ENCODE measurements at regions not wholly inside any gene's neighbourhood (a gene's known extent, or its start where the extent isn't known, plus 50 kb on each side); places are given as distances from the start of the nearest gene placed in this dataset.
A peak's percentile ranks its signal among the peaks of the same experiment; 100 is the strongest.

DNA sequence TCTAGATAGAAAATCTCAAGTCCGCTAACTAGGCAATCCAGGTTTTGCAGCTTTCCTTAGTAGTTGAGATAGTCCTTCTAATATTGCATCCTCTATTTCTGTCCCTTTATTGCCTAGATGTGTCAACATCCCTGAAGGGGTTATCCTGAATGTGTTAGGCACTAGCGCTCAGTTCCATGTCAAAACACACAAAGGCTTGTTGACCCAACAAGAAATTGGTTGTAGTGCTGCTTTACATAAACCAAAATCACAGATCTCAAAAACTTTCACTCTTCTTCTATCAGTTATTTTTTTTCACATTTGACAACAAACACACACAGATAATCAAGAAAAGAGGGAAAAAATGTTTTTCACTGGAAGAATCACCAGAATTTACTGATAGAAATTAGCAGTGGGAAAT is 51.4 kb upstream of the SOX2 start:
- DNase-seq (ENCODE audit: low read depth in 2 of 2) = no peak

GRCh38 chr3:181637456-181637855 is 74.3 kb upstream of the SOX2 start:
- DNase-seq (ENCODE audit: low read depth in 2 of 2) = no peak

DNA sequence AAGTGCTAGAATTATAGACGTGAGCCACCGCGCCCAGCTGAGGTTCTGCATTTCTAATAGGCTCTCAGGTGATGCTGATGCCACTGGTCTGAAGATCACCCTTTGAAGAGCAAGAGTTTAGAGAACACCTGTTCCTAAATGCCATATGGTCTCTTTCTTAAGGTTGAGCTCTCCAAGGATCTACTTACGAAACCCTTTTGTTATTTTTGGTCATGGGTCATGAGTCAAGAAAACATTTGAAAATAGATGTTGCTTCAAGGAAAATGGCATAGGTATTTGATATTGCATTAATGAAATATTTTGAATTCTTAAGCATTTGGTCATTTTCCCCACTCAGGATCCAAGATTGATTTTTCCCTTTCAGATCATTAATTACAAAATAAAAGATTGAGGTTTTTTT is 74.7 kb upstream of the SOX2 start:
- no peak for DNase-seq (ENCODE audit: low read depth in 2 of 2)

DNA sequence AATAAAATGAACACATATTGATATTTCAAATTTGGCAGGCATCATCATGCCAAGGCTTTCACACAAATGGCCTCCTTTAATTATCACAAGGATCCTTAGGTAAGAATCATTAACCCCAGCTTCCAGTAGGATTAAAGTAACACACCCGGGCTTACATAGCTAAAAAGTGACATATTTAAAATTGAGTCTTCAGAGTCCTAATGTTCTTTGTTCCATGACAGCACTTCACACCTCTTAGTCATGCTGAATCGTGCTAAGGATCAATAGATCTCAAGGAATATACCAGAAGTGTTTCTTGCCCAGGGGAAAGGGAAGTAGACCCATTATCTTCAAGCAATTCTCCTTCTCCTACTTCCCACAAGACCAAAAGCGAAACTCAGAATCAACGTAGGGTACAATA is 76.6 kb upstream of the SOX2 start:
- no peak for DNase-seq (ENCODE audit: low read depth in 2 of 2)

DNA sequence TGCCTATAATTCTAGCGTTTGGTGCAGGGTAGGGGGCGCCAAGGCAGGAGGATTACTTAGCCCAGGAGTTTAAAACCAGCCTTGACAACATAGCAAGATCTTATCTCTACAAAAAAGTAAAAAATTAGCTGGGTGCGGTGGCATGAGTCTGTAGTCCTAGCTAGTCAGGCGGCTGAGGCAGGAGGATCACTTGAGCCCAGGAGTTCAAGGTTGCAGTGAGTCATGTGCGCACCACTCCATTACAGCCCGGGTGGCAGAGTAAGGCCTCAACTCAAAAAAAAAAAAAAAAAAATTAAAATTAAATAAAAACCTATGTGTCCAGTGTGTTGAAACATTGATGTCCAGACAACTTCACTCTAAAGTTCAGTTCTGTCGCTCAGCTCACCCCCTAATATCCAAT is 78.2 kb upstream of the SOX2 start:
- DNase-seq (ENCODE audit: low read depth in 2 of 2) = no peak

- no peak for DNase-seq (ENCODE audit: low read depth in 2 of 2)
Measured at GRCh38 chr3:181631901-181632300, 79.8 kb upstream of the SOX2 start.

DNA sequence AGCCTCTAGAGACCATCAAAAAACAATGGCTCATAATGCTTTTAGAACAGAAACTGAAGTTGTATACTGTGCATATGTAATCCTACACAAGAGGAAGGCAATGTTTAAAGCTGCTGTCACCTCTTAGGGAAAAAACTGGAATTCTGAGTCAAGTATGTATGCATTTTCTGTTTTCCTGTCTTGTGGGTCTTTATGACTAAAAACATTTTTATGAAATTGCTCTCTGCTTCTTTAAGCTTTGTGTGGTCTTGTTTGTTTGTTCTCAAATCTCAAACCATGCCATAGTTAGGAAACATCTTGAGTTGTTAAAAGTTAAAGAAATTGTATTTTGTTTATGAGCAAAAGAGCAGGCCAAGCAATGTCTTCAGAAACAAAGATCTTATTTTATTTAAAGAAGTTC is 80.9 kb upstream of the SOX2 start:
- DNase-seq (ENCODE audit: low read depth in 2 of 2) = no peak

DNA sequence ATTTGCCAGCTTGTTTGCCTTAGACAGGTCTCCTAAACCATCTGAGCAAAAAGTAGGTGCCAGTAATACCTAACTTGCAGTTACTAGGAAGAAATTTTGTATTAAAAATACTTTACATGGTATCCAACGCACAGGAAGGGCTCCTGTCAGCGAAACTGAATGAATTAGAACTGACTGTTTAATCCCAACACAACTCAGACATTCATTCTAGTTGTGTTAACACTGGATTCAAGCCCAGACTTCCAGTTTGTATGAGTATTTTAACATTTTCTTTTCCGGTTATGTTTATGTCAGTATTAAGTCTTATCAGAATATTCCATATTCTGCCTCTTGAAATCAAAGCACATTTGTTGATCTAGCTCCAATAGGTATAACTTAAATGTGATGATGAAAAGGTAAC is 82.0 kb upstream of the SOX2 start:
- DNase-seq (ENCODE audit: low read depth in 2 of 2) = no peak

GRCh38 chr3:181629029-181629428 is 82.7 kb upstream of the SOX2 start:
- DNase-seq (ENCODE audit: low read depth in 2 of 2) = peak; percentile 42 to 50

GRCh38 chr3:181628384-181628783 is 83.3 kb upstream of the SOX2 start:
- DNase-seq (ENCODE audit: low read depth in 2 of 2) = no peak

DNA sequence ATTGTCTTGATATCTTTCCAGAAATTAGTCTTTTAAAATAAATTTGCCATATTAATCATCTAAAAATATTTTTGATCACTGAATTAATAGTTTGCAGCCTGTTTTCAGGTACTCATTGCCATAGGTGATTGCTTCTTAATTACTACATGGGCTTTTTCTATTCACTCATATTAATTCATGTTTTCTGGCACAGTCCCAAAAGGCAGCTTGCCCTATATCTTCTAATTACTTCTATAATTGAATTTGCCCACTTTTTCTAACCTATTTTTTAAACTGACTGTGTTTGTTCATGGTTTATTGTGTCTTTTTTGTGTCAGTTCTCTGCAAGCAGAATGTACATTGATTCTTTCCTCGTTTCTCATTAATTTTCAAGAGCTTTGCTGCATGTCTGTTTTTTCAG is 85.7 kb upstream of the SOX2 start:
- no peak for DNase-seq (ENCODE audit: low read depth in 2 of 2)

DNA sequence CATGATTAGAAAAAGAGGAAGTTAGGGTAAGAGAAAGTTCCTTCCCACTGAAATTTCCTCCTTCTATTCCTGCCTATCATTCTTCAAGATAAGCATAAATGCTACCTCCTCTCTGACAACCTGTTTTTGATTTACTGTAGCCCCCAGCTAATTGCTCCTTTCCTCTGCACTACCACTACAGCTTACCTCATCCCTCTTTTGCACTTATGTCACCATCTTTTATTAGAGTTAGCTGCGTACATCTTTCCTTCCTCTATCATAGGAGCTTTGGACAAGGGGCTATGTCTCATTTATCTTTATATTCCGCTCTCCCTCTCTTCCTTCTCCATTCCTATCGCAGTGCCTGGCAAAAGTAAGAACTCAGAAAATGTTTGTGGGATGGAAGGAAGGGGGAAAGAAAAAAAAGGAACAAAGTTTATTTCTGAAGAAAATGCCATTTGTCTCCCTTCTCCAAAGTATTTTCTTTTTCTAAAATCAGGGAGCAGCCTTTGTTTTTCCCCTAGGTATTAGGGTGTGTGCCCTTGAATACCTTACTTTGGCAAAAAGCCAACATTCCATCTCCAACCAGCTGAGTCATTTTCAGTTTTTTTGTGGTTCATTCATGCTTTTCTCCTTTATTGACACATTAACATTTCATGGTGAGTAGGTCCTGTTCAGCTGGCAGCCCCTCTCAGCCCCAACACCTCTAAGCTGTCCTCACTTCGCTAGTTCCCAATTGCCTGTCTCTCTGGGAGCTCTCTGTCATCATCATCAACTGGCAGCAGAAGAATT is 87.6 kb upstream of the SOX2 start:
- DNase-seq (ENCODE audit: low read depth in 2 of 2) = no peak

DNA sequence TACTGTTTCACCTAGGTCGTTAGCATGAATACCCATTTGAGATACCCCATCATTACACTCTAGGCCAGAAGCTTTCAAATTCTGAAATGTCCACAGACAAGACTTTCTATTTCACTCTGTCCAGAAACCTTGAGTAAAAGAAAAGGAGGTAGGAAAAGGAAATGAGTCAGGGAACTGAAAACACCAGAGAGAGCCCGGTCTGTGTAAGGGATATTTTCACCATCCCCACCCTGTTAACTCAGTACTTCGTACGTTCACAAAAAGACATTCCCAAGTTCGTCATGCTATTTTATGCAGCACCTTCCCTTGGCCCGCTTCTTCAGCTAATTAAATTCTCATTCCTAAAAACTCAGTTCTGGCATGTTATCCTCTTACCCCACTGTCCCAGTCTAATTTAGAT is 89.4 kb upstream of the SOX2 start:
- no peak for DNase-seq (ENCODE audit: low read depth in 2 of 2)

DNA sequence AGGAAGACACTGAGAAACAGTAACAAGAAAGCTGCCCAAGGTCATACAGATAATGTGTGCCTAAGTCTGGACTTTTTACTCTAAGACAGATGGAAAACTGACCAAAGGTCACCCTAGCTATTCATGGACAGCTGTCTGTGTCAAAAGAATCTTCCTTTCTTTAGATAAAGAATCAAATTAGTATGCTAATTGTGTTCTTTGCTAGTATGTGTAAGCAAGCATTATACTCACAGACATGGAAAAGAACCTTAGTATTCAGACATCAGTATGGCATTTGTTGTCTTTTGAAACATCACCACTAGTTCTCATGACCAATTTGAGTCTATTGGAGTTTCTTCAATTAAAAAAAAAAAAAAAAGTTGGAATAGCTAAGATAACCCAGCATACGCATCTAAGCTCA is 91.8 kb upstream of the SOX2 start:
- no peak for DNase-seq (ENCODE audit: low read depth in 2 of 2)

- DNase-seq (ENCODE audit: low read depth in 2 of 2) = no peak
Measured at GRCh38 chr3:181618260-181618659, 93.5 kb upstream of the SOX2 start.

- DNase-seq (ENCODE audit: low read depth in 2 of 2) = no peak
Measured at GRCh38 chr3:181616088-181617070, 95.3 kb upstream of the SOX2 start.

- DNase-seq (ENCODE audit: low read depth in 2 of 2) = no peak
Measured at GRCh38 chr3:181615666-181616065, 96.1 kb upstream of the SOX2 start.

GRCh38 chr3:181614878-181615277 is 96.8 kb upstream of the SOX2 start:
- no peak for DNase-seq (ENCODE audit: low read depth in 2 of 2)

DNA sequence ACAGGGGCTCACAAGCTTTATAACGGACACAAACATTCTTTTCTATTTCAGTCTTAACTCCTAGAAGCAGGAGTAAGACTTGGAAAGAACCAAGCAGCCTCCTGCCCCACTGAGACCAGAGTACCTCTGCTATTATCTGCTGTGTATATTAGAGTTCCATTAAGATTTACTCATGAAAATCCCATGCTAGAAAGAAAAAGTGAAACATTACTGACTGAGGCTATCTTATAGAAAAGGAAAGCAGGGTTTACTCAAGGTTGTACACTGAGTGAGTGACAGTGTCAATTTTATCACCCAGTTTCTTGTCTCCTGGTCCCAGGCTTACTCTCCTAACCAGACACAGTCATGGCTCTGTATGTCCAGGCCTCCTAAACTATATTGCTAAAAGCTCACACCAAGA is 97.9 kb upstream of the SOX2 start:
- DNase-seq (ENCODE audit: low read depth in 2 of 2) = no peak

DNA sequence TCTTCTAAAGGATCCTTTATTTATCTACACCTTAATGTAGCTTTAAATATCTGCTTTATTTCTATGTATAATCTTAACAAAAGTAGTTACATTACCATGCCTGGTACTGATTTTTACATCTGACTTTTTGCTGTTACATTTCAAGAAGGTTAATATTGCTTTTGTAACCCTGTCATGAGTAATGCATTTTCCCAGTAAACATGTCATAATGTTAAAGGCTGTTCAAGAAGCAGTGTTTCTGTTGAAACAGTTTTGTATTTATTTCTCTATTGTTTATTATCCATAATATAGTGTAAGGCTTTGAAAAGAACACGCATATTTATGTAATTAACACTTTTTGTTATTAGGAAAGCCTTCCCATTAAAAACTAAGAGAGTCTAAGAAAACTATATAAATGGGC is 98.5 kb upstream of the SOX2 start:
- DNase-seq (ENCODE audit: low read depth in 2 of 2) = no peak

DNA sequence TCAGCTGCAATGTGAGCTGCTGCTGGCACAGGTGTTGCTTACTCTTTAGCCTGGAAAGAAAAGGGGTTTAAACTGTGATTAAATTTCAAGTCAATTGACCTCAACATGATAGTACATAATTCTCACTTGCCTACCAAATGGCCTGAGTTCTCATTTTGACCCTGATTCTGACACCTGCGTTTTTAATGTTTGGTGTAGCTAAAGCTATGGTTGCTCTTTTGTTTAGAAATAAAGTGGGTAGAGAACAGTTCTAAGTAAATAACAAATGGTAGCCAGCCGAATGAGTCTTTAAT is 100.8 kb upstream of the SOX2 start:
- DNase-seq (ENCODE audit: low read depth in 2 of 2) = no peak

DNA sequence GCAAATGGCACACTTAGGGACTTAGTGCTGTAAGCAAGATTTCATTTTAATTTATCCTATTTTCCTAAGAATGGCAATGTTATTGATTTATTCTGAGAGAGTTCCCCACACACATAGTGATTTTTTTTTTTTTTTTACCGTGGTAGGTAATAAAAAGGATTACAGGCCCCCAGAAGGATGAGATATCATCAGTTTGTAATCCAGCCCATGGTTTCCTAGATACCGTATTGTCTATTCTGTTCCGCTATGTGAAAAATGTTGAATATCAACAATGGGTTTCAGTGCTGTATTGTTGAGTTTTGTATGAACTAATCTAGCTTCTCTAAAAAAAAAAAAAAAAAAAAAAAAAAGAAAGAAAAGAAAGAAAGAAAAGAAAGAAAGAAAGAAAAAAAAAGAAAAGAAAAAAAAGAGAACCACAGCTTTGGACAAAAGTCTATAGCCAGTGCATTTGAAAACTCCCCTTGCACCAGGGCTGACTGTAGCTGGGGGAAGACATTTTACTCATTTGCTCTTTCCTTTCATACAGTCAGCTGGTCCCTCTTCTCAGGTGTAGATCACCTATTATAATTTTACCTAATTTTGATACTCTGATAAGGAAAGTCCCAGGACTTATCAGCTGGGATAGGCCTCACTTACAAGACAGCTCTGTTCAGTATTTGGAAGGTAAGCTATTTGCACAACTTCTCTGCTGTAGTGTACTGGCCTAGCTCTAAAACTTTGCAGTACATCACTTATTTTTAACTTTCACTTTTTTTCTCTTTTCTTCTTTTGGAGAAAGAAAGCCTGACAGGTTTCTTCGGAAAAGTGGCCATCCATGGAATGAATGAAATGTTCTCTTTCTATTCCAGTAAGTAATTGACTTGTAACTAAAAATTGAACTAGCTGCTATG is 101.4 kb upstream of the SOX2 start:
- no peak for DNase-seq (ENCODE audit: low read depth in 2 of 2)

All from fibroblast of skin of left quadriceps (primary cell).